ENCODE measurements at regions not wholly inside any gene's neighbourhood (a gene's known extent, or its start where the extent isn't known, plus 50 kb on each side); places are given as distances from the start of the nearest gene placed in this dataset.

- Histone ChIP-seq H3K9me3 (no peaks in the 10 kb centered on the region), H3K36me3 (no peaks in the 10 kb centered on the region), H3K27me3 (no peaks in the 10 kb centered on the region), H3K27ac (no peak overlapping the region), H3K4me3 (no peak overlapping the region), H3K4me1 (no peaks in the 10 kb centered on the region)
- TF ChIP-seq, protein P1, sequence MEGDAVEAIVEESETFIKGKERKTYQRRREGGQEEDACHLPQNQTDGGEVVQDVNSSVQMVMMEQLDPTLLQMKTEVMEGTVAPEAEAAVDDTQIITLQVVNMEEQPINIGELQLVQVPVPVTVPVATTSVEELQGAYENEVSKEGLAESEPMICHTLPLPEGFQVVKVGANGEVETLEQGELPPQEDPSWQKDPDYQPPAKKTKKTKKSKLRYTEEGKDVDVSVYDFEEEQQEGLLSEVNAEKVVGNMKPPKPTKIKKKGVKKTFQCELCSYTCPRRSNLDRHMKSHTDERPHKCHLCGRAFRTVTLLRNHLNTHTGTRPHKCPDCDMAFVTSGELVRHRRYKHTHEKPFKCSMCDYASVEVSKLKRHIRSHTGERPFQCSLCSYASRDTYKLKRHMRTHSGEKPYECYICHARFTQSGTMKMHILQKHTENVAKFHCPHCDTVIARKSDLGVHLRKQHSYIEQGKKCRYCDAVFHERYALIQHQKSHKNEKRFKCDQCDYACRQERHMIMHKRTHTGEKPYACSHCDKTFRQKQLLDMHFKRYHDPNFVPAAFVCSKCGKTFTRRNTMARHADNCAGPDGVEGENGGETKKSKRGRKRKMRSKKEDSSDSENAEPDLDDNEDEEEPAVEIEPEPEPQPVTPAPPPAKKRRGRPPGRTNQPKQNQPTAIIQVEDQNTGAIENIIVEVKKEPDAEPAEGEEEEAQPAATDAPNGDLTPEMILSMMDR (IDR thresholded peaks at IDR 0.05): no peak
- no peak for DNase-seq
- intact Hi-C loops (cut with DNase I; ENCODE audit: low total_unique reads): no loop called here
These were observed 191.6 kb upstream of the MCHR2 start for GRCh38 chr6:100185615-100186014.

- intact Hi-C loops (cut with DNase I; ENCODE audit: low total_unique reads): no loop called here
- Histone ChIP-seq H3K4me3 (no peak overlapping the region), H3K4me1 (no peaks in the 10 kb centered on the region), H3K36me3 (no peaks in the 10 kb centered on the region), H3K9me3 (no peaks in the 10 kb centered on the region), H3K27ac (no peak overlapping the region), H3K27me3 (no peaks in the 10 kb centered on the region)
- TF ChIP-seq, protein P1 (IDR thresholded peaks at IDR 0.05): no peak
- DNase-seq: no peak
These were observed 190.4 kb upstream of the MCHR2 start for GRCh38 chr6:100184473-100184872.

GRCh38 chr6:100182313-100182712 lies 188.3 kb upstream of the MCHR2 start:
- H3K27me3 ChIP-seq: no peaks in the 10 kb centered on the region
- H3K36me3 ChIP-seq: no peaks in the 10 kb centered on the region
- no peaks in the 10 kb centered on the region for H3K9me3 ChIP-seq
- TF ChIP-seq, protein P1 (IDR thresholded peaks at IDR 0.05): no peak
- DNase-seq: no peak
- intact Hi-C loops (cut with DNase I; ENCODE audit: low total_unique reads): no loop called here
- H3K4me1 ChIP-seq: peaks cover 0 to 6% (median 0%) of the 10 kb centered on the region in 4 donors
- H3K27ac ChIP-seq: no peak overlapping the region
- no peak overlapping the region for H3K4me3 ChIP-seq

GRCh38 chr6:100181309-100181708 lies 187.3 kb upstream of the MCHR2 start:
- H3K27ac ChIP-seq: no peak overlapping the region
- no peak overlapping the region for H3K4me3 ChIP-seq
- no peaks in the 10 kb centered on the region for H3K9me3 ChIP-seq
- TF ChIP-seq, protein P1 (IDR thresholded peaks at IDR 0.05): no peak
- H3K27me3 ChIP-seq: no peaks in the 10 kb centered on the region
- H3K36me3 ChIP-seq: no peaks in the 10 kb centered on the region
- intact Hi-C loops (cut with DNase I; ENCODE audit: low total_unique reads): no loop called here
- H3K4me1 ChIP-seq: peaks cover 0 to 16% (median 4%) of the 10 kb centered on the region in 4 donors
- DNase-seq: no peak

DNA sequence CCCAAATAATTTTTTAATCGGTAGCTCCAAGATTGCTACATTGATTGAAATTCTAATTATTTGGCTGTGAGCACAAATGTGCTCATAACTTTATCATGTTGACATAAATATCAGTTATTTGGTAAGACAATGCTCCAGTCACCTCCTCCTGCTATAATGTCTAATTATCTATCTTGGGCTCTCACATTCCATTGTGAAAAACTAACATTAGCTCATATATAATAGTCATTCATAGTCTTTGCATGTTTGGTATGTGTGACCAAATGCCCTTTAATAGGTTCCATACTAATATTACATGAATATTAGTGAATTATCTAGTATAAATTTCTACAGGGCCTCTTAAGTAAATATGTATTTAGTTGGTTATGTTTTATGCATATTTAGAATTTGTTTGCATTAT lies 185.6 kb upstream of the MCHR2 start:
- peaks cover 0 to 26% (median 10%) of the 10 kb centered on the region in 4 donors for H3K4me1 ChIP-seq

More for the DNA sequence above, 185.6 kb upstream of the MCHR2 start:
- DNase-seq: no peak
- Histone ChIP-seq H3K27me3 (no peaks in the 10 kb centered on the region), H3K27ac (no peak overlapping the region), H3K4me3 (no peak overlapping the region), H3K36me3 (no peaks in the 10 kb centered on the region), H3K9me3 (no peaks in the 10 kb centered on the region)
- intact Hi-C loops (cut with DNase I; ENCODE audit: low total_unique reads): no loop called here
- TF ChIP-seq, protein P1 (IDR thresholded peaks at IDR 0.05): no peak

Measured in tibial artery (tissue), 4 donors.